Spleen (tissue), 11 donors: ENCODE measurements at regions not wholly inside any gene's neighbourhood (a gene's known extent, or its start where the extent isn't known, plus 50 kb on each side); places are given as distances from the start of the nearest gene placed in this dataset.

Experiments
- DNase-seq: peaks from one replicate; pipeline ENCODE4 v3.0.0-alpha.2; 2020
- H3K27ac ChIP-seq, 8 donors: fragments of 200-600 bp; sonication (generic) in 7 of 8; 1 replicate in 4 of 8; 2 replicates in 4 of 8; pipeline versions ENCODE4 v1.5.0 to v1.8.0; 2016 to 2021; ENCODE audit warnings: inconsistent platforms in 4 of 8, mild to moderate bottlenecking in 4 of 8, moderate library complexity in 1 of 8
- H3K27me3 ChIP-seq, 7 donors: fragments of 200-600 bp; sonication (generic) in 6 of 7; replicated peaks in 1 of 7; 1 replicate in 4 of 7; 2 replicates in 3 of 7; pipeline versions ENCODE4 v1.5.0 to v1.8.0; 2016 to 2021; ENCODE audit warnings: inconsistent platforms in 3 of 7, mild to moderate bottlenecking in 1 of 7
- H3K36me3 ChIP-seq, 6 donors: fragments of 200-600 bp; sonication (generic) in 5 of 6; 1 replicate in 4 of 6; 2 replicates in 2 of 6; pipeline versions ENCODE4 v1.5.0 to v1.8.0; 2016 to 2021; ENCODE audit warnings: inconsistent platforms in 2 of 6
- H3K4me1 ChIP-seq, 6 donors: fragments of 200-600 bp; sonication (generic) in 5 of 6; 1 replicate in 3 of 6; 2 replicates in 3 of 6; pipeline versions ENCODE4 v1.5.0 to v1.8.0; 2016 to 2021; ENCODE audit warnings: inconsistent platforms in 3 of 6
- H3K4me3 ChIP-seq, 8 donors: fragments of 200-600 bp; sonication (generic) in 7 of 8; 1 replicate in 4 of 8; 2 replicates in 4 of 8; pipeline versions ENCODE4 v1.5.0 to v1.8.0; 2016 to 2021; ENCODE audit warnings: inconsistent platforms in 4 of 8, mild to moderate bottlenecking in 4 of 8, moderate library complexity in 2 of 8
- H3K9me3 ChIP-seq, 8 donors: fragments of 200-600 bp; sonication (generic) in 7 of 8; 1 replicate in 4 of 8; 2 replicates in 4 of 8; pipeline versions ENCODE4 v1.5.0 to v1.8.0; 2016 to 2021; ENCODE audit warnings: inconsistent platforms in 4 of 8
- POLR2A ChIP-seq, 3 donors: fragments of 450-650 bp; IDR thresholded peaks; one replicate each; pipeline ENCODE4 v1.5.1; 2017; ENCODE audit warnings: antibody characterized with exemption in 3 of 3, mild to moderate bottlenecking in 1 of 3
- POLR2AphosphoS5 ChIP-seq, 3 donors: sonication (generic); formaldehyde crosslinking; IDR thresholded peaks; one replicate each; pipeline ENCODE4 v1.5.1; 2017; ENCODE audit warnings: antibody characterized with exemption in 3 of 3
- WGBS, 5 donors: extraction: QIAGEN DNeasy Blood & Tissue Kit in 3 of 5; methylation state at CpG; one replicate each; pipeline versions ENCODE4 v1.1.5 to v1.1.7; 2013 to 2018; 5-methylcytosine and 5-hydroxymethylcytosine counted together
- intact Hi-C: fragments of 100-400 bp; cut with DNase I; formaldehyde crosslinking; loops from one replicate; pipeline ENCODE4 v1.15.0; 2023; ENCODE audit warnings: low total_unique reads
- TF ChIP-seq, protein P1 (sequence below), 11 experiments: fragments of 200-600 bp in 7 of 11; fragments of 450-650 bp in 4 of 11; sonication (generic) in 4 of 11; IDR thresholded peaks in 8 of 11; conservative IDR thresholded peaks in 3 of 11; 1 replicate in 7 of 11; 2 replicates in 4 of 11; pipeline versions ENCODE4 v1.4.0 to v1.8.0; 2016 to 2021; ENCODE audit warnings: antibody characterized with exemption in 11 of 11, inconsistent platforms in 4 of 11, mild to moderate bottlenecking in 1 of 11
- donor health status: healthy with polysubstance abuse.
- donor health status: DM: no; HTN: no; CAD: no; lungs with moderate emphysema.
- donor health status: DM: no; HTN: no; CAD: no.
- donor health status: Bipolar disorder and iron deficiency.
- donor health status: healthy.
- donor health status: DM: no; HTN: no; CAD: no.
- donor health status: DM: yes; HTN: yes; CAD: no.

DNA sequence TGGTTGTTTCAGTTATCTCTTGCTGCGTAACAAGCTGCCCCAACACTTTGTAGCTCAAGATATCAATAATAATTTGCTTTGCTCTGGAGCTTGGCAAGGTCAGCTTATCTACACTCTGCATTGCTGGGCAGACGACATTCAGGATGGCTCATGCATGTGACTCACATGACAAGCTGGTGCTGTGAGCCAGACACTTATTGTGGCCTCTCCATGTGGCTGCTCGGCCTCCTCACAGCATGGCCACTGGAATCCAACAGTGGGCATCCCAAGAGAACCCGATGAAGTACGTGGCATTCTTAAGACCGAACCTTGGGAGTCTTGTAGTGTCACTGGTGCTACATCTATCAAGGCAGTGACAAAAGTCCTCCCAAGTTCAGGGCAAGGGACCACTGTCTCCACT lies 94.2 kb upstream of the MVB12B start:
- WGBS, 5 donors, result 75 to 92% (median 87%) methylated on average over 6 of the region's 6 CpGs
- intact Hi-C loops, result no loop called here
- peaks cover 0 to 24% (median 0%) of the 10 kb centered on the region in 7 donors for H3K27me3 ChIP-seq
- no peak overlapping the region for H3K4me3 ChIP-seq
- no peak for DNase-seq
- H3K36me3 ChIP-seq, result no peaks in the 10 kb centered on the region
- TF ChIP-seq, protein P1, sequence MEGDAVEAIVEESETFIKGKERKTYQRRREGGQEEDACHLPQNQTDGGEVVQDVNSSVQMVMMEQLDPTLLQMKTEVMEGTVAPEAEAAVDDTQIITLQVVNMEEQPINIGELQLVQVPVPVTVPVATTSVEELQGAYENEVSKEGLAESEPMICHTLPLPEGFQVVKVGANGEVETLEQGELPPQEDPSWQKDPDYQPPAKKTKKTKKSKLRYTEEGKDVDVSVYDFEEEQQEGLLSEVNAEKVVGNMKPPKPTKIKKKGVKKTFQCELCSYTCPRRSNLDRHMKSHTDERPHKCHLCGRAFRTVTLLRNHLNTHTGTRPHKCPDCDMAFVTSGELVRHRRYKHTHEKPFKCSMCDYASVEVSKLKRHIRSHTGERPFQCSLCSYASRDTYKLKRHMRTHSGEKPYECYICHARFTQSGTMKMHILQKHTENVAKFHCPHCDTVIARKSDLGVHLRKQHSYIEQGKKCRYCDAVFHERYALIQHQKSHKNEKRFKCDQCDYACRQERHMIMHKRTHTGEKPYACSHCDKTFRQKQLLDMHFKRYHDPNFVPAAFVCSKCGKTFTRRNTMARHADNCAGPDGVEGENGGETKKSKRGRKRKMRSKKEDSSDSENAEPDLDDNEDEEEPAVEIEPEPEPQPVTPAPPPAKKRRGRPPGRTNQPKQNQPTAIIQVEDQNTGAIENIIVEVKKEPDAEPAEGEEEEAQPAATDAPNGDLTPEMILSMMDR (IDR thresholded peaks at IDR 0.05 in 8 of 11, conservative IDR thresholded peaks at IDR 0.05 in 3 of 11), result no peak
- TF ChIP-seq POLR2A (IDR thresholded peaks at IDR 0.05) (no peak), POLR2AphosphoS5 (IDR thresholded peaks at IDR 0.05) (no peak)
- no peaks in the 10 kb centered on the region for H3K9me3 ChIP-seq
- H3K27ac ChIP-seq, result no peak overlapping the region
- H3K4me1 ChIP-seq, result peaks cover 0 to 7% (median 4%) of the 10 kb centered on the region in 6 donors

DNA sequence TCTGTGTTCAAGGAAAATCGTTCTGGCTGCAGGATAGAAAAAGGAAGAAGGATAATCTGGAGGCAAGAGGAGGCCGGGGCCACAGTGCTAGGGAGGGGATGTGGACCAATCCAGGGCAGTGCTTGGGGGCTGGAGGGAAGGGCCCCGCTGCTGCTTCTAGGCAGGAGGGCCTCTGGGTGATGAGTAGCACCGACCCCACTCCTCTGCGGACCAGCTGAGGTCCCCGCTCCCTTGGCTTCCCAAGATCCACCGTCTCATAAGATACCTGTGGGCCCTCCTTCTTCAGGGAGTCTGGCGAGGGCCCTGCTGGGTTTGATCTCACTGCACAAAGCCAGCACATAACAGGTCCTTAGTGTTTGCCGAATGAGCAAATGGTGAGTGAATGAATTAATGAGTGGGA lies 93.5 kb upstream of the MVB12B start:
- no peaks in the 10 kb centered on the region for H3K36me3 ChIP-seq
- H3K27me3 ChIP-seq, result peaks cover 0 to 17% (median 0%) of the 10 kb centered on the region in 7 donors
- H3K4me1 ChIP-seq, result peaks cover 0 to 7% (median 4%) of the 10 kb centered on the region in 6 donors
- no peak for DNase-seq
- no peak overlapping the region for H3K27ac ChIP-seq
- H3K9me3 ChIP-seq, result no peaks in the 10 kb centered on the region
- intact Hi-C loops, result no loop called here
- H3K4me3 ChIP-seq, result no peak overlapping the region
- 80 to 88% (median 88%) methylated on average over 9 of the region's 9 CpGs for WGBS, 5 donors
- TF ChIP-seq, protein P1 (IDR thresholded peaks at IDR 0.05 in 8 of 11, conservative IDR thresholded peaks at IDR 0.05 in 3 of 11), result no peak

DNA sequence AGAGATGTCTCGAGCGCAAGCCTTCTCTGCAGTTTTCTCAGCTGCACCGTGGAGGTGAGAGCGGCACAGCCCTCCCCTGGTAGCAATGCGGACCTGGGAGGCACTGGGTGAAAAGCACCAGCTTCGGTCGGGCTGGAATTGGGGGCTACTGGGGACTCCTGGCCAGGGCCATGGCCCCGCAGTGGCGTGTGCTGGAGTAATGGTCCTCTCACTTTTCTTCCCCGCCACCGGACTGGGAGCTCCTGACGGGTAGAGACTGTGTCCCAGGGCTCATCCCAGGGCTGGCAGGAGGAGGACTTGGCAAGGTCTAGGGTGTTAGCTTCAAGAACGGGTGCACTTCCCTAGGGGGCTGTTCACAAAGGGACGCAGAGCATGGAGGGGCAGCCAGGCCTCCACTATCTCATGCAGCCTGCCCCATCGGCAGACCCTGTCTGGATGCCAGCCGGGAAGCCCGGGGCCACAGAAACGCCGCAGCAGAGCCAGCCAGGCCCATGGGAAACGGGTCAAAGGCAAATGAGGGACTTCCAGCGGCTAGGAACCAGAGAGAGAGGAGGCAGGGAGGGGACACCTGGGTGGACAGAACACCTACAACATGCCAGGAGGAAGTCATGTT lies 92.6 kb upstream of the MVB12B start:
- no peak overlapping the region for H3K4me3 ChIP-seq
- 87 to 96% (median 87%) methylated on average over 21 of the region's 21 CpGs for WGBS, 5 donors
- intact Hi-C loops, result no loop called here
- H3K27ac ChIP-seq, result no peak overlapping the region
- peaks cover 0 to 1% (median under 1%) of the 10 kb centered on the region in 6 donors for H3K4me1 ChIP-seq
- peaks cover 0 to 11% (median 0%) of the 10 kb centered on the region in 7 donors for H3K27me3 ChIP-seq
- DNase-seq, result no peak
- no peaks in the 10 kb centered on the region for H3K36me3 ChIP-seq
- no peaks in the 10 kb centered on the region for H3K9me3 ChIP-seq
- TF ChIP-seq POLR2A (IDR thresholded peaks at IDR 0.05) (no peak), POLR2AphosphoS5 (IDR thresholded peaks at IDR 0.05) (no peak)
- TF ChIP-seq, protein P1 (IDR thresholded peaks at IDR 0.05 in 8 of 11, conservative IDR thresholded peaks at IDR 0.05 in 3 of 11), result no peak

DNA sequence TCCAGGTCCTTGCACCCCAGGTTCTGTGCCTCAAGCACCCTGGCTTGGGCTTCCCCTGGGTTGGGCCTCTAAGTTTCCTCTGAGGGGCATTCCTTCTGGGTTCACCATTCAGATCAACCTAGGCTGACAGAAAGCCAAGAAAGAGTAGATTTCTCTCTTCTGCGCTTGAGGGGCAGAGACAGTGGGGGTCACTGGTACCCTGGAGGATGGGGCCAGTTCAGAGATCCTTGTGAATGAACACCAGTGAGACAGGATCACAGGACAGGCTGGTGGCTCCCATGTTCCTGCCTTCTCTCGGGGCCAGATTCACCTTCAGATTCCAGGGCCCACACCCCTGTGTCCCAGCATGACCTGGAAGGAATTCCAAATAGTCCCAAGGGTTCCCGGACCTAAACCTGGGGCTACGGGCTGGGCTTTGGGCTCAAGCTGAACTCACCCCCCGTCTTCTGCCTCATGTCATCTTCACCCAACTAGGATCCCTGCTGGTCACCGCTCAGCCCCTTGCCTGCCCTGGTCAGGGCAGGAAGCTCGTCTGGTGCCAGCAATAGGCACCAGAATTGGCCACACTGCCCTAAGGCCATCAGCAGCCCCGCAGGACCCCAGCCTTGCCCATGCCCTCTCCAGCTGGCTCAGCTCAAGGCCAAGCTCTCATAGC lies 91.8 kb upstream of the MVB12B start:
- Histone ChIP-seq H3K4me1 (no peaks in the 10 kb centered on the region), H3K36me3 (no peaks in the 10 kb centered on the region), H3K27me3 (peaks cover 0 to 11% (median 0%) of the 10 kb centered on the region in 7 donors), H3K4me3 (no peak overlapping the region), H3K27ac (no peak overlapping the region), H3K9me3 (no peaks in the 10 kb centered on the region)
- intact Hi-C loops, result no loop called here
- WGBS, 5 donors, result 80 to 100% (median 85%) methylated on average over 3 to 8 of the region's 8 CpGs
- TF ChIP-seq POLR2A (IDR thresholded peaks at IDR 0.05) (no peak), POLR2AphosphoS5 (IDR thresholded peaks at IDR 0.05) (no peak)
- TF ChIP-seq, protein P1 (IDR thresholded peaks at IDR 0.05 in 8 of 11, conservative IDR thresholded peaks at IDR 0.05 in 3 of 11), result no peak
- no peak for DNase-seq
